AG09309 (cell line): ENCODE measurements at regions not wholly inside any gene's neighbourhood (a gene's known extent, or its start where the extent isn't known, plus 50 kb on each side); places are given as distances from the start of the nearest gene placed in this dataset.

Source experiments
- DNase-seq: peaks from one replicate; pipeline ENCODE4 v3.0.0-alpha.2; 2010; ENCODE audit warnings: low read depth
- H3K4me3 ChIP-seq: 2 replicates; pipeline ENCODE4 v1.5.1; 2011; ENCODE audit warnings: mild to moderate bottlenecking, low read depth, low read length, moderate library complexity; ENCODE audit not compliant: control insufficient read depth
- TF ChIP-seq, protein P1 (sequence below): IDR thresholded peaks from 2 replicates; pipeline ENCODE4 v1.5.1; 2011; ENCODE audit warnings: mild to moderate bottlenecking, low read depth, low read length, inconsistent platforms; ENCODE audit not compliant: insufficient read depth, control insufficient read depth; ENCODE audit errors: missing control alignments

DNA sequence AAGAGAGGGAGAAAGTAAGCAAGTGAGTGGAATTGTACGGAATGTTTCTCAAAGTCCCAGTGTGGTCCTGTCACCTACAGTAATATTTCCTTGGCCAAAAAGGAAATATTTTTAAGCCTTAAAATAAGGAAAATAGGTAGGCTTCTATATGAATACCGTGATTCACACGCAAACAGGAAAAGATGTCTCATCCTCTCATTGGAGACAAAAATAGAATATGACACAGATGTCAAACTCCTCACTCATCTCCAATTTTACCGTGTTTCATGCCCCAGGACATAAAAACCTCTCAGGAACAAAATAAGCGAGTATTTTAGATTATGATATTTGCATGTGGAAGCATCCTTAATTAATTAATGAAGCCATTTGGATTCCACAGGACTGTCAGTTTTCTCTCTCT, 1269.5 kb downstream of the RAPGEF2 start:
- TF ChIP-seq, protein P1, sequence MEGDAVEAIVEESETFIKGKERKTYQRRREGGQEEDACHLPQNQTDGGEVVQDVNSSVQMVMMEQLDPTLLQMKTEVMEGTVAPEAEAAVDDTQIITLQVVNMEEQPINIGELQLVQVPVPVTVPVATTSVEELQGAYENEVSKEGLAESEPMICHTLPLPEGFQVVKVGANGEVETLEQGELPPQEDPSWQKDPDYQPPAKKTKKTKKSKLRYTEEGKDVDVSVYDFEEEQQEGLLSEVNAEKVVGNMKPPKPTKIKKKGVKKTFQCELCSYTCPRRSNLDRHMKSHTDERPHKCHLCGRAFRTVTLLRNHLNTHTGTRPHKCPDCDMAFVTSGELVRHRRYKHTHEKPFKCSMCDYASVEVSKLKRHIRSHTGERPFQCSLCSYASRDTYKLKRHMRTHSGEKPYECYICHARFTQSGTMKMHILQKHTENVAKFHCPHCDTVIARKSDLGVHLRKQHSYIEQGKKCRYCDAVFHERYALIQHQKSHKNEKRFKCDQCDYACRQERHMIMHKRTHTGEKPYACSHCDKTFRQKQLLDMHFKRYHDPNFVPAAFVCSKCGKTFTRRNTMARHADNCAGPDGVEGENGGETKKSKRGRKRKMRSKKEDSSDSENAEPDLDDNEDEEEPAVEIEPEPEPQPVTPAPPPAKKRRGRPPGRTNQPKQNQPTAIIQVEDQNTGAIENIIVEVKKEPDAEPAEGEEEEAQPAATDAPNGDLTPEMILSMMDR: no peak
- no peak for DNase-seq
- H3K4me3 ChIP-seq: no peak overlapping the region

- TF ChIP-seq, protein P1: no peak
Observed at GRCh38 chr4:160373911-160374310, 1271.0 kb downstream of the RAPGEF2 start.

GRCh38 chr4:160375772-160376452, 1273.0 kb downstream of the RAPGEF2 start:
- DNase-seq: no peak
- H3K4me3 ChIP-seq: no peak overlapping the region
- TF ChIP-seq, protein P1: no peak

More at GRCh38 chr4:160373911-160374310, 1271.0 kb downstream of the RAPGEF2 start:
- DNase-seq: no peak
- no peak overlapping the region for H3K4me3 ChIP-seq

GRCh38 chr4:160386846-160387245, 1284.0 kb downstream of the RAPGEF2 start:
- TF ChIP-seq, protein P1: no peak
- DNase-seq: no peak
- no peak overlapping the region for H3K4me3 ChIP-seq

GRCh38 chr4:160399826-160400225, 1296.9 kb downstream of the RAPGEF2 start:
- TF ChIP-seq, protein P1: no peak
- no peak for DNase-seq
- H3K4me3 ChIP-seq: no peak overlapping the region

DNA sequence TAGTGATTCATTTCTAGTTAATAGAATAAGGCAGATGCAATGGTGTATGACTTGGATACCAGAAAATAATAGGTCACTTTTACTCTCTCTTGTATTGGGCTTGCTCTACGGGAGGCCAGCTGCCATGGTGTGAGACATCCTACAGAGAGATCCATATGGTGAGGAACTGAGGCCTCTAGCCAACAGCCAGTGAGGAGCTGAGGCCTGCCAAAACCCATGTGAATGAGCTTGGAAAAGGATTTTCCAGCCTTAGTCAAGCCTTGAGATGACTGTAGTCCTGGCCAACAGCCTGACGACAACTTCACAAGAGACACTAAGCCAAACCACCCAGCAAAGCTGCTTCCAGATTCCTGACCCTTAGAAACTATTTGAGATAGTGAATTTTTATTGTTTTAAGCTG, 1300.2 kb downstream of the RAPGEF2 start:
- H3K4me3 ChIP-seq: no peak overlapping the region
- DNase-seq: no peak
- TF ChIP-seq, protein P1: no peak
